GM18520 (cell line): ENCODE measurements at regions not wholly inside any gene's neighbourhood (a gene's known extent, or its start where the extent isn't known, plus 50 kb on each side); places are given as distances from the start of the nearest gene placed in this dataset.

Experiments used
- ATAC-seq: cut with Tn5 transposase; IDR thresholded peaks from one replicate; pipeline ENCODE4 v1.9.1; 2021; ENCODE audit not compliant: unreplicated experiment

DNA sequence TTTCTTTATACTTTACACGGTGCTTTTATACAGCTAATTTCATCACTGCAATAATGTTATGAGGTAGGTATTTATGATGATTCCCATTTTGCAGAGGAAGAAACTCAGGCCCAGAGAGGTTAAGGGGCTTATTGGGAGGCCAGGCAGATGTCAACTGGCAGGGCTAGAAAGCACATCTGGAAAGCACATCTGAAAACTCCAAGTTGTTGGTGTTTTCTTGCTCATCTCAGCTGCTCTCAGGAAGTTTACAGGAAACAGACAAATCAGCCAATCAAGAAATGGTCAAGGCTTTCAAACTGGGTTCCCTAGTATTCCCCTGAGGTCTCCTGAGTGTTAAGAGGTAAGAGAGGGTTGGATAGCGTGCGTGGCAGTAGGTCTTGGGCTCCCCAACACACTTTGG lies 124.1 kb upstream of the MED13L start:
- ATAC-seq = no peak

DNA sequence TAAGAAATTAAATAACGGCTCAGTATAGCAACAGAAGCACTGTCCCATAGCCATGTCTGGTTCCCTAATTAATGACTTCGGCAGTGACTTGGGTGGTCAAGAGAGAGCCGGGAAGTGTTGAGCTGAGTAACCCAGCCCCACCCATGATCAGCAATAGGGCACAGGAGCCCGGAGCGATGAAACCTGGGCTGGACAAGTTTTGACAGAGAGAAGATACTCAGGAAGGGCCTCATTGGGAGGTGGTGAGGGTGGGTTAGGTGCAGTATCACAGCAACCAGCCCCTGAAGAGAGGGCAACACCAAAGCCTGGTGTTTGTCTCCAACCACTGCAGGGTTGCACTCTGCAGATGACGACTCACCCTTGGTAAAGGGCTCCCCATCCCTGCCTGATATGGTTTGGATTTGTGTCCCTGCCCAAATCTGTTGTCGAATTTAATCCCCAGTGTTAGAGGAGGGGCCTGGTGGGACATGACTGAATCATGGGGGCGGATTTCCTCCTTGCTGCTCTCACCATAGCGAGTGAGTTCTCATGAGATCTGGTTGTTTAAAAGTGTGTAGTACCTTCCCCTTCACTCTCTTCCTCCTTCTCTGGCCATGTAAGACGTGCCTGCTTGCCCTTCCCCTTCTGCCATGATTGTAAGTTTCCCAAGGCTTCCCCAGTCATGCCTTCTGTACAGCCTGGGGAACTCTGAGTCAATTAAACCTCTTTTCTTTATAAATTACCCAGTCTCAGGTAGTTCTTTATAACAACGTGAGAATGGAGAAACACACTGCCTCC lies 124.9 kb upstream of the MED13L start:
- no peak for ATAC-seq

DNA sequence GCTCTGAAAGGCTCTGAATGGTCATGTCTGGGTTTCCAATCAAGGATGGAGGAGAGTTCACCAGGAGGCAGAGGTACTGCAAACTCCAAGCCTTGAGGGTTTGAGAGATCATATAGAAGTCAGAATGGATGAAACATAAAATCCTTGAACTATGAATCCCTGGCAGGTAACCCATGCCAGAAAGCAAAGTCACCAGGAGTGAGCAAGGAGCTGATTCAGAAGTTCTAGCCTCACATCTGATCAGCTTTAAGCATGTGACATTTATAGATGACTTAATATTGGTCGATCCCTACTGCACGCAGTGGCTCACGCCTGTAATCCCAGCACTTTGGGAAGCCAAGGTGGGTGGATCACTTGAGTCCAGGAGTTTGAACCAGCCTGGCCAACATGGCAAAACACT lies 126.1 kb upstream of the MED13L start:
- ATAC-seq = no peak

DNA sequence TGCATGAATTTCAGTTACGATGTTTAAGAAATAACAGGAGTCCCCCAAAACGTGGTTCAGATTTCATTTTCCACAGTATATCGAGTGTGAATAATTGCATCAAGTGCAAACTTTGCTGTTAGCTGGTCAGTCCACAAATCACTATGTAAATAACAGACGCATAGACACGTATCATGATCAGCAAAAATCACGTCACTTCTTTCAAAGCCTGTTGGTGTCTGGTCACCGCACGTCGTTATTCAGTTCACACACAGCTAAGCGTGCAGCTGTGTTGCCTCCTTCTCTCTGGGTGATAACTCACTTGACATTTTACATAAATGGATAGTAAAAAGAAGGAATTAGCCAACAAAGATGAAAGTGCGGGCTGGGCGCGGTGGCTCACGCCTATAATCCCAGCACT lies 126.8 kb upstream of the MED13L start:
- ATAC-seq = no peak

DNA sequence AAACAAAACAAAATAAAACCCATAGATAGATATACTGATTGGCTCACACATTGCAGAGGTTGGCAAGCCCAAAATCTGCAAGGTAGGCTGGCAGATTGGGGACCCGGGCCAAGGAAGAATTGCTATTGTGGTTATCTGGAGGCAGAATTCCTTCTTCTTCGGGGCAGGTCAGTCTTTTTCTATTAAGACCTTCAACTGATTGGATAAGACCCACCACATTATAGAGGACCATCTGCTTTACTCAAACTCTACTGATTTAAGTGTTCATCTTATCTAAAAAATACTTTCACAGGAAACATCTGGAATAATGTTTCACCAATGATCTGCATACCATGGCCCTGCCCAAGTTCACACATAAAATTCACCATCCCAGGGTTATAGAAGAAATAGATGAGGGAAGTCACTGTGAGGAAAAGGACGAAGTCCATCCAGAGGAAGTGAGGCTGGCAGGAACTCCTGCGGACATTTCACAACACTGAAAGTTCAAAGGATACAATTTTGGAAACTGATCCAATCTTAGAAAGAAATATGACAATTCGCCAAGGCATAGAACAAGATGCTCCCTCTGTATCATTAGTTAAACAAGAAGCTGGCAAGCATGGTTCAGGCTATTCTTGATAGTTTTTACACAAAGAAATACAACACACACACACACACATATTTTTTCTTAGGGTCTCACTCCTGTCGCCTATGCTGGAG lies 127.6 kb upstream of the MED13L start:
- ATAC-seq = no peak

DNA sequence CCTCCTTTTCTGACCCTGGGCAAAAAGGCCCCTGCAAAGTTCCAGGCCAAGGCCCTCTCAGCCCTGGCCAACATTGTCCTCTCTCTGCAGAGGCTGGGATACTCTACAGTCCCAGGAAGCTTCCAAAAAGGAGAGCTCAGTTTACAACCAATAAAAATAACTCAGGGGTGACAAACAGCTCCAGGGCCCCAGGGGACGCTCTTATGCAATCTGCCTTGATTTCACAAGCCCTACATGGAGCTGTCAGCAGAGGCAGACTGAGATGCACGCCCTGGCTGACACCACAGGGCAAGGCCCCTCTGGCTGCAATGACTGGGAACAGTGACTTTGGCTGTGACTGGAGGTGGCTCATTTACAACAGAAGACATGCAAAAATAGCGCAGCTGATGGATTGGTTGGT lies 129.0 kb upstream of the MED13L start:
- ATAC-seq = no peak

DNA sequence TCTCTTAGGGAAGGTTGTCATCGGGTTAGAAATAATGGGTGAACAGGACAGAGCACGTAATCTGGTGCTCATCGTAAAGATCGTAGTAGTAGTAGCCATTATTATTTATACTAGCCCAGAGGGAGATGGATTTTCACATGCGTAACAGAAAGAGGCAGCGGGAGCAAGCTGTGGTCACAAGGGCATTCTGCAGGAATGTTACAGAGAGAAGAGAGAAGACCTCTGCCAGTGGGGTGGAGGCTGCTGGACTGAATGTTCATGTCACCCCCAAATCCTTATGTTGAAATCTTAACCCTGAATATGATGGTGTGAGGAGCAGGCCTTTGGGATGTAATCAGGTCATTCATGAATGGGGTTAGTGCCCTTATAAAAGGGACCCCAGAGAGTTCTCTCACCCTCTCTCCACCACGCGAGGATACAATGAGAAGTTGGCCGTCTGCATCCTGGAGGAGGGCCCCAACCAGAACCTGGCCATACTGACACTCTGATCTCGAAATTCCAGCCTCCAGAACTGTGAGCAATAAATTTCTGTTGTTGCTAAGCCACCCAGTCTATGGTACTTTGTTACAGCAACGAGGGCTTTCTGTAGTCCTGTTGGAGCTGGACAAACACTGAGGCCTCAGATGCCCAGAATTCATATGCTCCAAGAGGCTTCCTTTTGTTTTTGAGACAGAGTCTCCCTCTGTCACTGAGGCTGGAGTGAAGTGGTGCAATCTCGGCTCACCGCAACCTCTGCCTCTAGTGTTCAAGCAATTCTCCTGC lies 131.2 kb upstream of the MED13L start:
- no peak for ATAC-seq

DNA sequence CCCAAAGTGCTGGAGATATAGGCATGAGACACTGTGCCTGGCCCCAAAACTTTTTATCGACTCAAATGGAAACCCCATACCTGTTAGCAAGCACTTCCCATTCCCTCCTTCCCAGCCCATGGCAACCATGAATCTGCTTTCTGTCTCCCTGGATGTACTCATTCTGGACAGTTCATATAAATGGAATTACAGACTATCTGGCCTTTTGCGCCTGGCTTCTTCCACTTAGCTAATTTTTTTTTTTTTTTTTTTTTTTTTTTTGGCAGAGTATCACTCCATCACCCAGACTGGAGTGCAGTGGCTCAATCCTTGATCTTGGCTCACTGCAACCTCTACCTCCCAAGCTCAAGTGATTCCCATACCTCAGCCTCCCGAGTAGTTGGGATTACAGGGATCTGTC lies 134.5 kb upstream of the MED13L start:
- no peak for ATAC-seq

DNA sequence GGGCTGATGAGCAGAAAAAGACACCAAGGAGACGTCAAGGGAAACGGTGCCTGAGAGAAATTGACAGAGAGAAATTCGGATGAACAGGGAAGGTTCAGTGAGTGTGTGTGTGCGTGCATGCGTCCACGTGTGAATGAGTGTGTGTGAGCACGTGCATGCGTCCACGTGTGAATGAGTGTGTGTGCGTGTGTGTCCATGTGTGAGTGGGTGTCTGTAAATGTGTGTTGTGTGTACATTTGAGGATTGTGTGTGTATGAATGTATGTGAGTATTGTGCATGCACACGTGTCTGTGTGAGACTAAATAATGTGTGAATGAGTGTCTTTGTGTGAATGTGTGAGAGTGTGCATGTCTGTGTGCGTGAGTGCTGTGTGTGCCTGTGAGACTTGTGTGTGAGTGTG lies 137.4 kb upstream of the MED13L start:
- no peak for ATAC-seq

DNA sequence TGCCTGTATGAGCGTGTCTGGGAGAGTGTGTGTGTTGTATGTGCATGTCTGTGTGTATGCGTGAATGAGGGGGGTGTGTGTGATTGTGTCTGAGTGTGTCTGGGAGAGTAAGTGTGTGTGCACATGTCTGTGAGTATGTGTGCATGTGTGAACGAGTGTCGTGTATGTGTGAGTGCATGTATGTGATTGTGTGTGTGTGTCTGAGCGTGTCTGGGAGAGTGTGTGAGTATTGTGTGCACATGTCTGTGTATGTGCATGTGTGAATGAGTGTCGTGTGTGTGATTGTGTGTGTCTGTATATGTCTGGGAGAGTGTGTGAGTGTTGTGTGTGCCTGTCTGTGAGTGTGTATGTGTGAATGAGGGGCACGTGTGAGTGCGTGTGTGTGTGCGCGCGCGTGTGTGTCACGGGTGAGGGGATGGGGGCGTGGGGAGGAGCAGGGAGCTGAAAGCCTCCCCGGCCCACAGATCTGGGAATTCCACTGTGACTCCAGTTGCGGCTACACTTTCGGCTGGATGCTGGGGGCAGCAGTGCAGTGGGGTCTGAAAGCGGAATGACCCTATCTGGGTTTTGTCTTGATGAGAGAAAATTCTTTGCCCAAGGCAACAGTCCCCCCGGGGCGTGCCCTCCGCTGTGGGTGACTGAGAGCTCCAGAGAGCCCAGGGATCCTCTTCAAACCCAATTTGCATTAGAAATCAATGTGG lies 138.1 kb upstream of the MED13L start:
- no peak for ATAC-seq

DNA sequence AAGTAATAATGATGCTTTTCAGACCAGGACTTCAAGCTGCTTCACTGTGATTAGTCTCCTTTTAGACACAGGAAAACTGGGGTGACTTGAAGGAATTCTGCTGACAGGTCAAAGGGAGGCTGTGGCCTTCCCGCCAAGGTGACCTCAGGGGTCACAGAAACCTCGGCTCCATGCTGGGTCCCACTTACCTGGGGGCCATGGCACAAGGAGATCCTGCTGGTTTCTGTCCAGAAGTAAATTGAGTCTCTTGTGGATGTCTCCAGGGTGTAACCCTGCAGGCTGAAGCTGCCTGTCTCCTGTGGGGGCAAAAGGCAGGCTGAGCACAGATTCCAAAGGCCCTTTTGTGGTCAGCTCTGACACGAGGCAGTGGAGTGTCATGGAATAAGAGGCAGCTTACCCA lies 138.7 kb upstream of the MED13L start:
- no peak for ATAC-seq

DNA sequence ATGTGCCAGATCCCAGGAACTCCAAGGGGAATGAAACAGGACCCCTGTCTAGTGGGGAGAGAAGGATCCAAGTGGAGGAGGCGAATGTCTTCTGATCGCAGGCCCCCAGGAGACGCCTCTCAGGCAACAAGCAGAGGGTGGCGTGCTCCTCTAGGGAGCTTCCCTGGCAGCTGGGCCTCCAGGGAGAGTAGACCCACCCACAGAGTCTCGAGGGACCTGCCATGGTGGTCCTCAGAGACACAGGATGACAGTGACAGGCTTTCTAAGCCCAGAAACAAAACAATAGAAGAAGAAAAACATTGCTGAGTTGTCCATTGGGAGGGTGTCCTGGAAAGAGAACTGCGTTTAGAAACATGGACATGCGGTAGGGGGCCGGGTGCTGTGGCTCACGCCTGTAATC lies 140.6 kb upstream of the MAP1LC3B2 start:
- ATAC-seq = no peak

DNA sequence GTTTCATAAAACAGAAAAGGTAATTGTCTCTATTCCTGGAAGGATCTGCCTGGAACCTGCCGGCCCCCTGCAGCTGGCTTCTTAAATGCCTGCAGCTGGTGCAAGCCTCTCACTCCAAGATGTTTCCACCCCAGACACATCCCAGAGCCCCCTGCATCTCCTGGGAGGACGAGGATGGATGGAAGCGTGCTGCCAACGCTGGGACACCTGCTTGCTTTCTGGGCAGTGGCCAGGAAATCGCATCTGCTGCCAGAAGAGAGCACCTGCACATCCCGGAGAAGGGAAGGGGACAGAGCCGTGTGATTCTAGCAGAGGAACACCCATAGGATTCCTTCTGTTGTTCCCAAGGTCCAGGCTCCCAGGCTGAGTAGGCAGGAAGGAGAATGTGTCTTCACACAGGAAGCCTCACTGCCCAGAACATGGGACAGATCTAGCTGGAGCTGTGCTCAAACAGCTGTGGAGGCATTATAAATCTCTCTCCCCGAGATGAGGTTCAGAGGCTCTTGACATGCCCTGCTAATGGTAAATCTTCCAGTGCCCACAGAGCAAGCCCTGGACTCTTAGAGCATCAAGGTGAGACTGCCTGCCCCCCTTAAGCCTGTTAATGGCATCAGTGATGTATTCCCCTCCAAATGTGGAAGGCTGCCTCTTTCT lies 138.8 kb upstream of the MAP1LC3B2 start:
- ATAC-seq = no peak

DNA sequence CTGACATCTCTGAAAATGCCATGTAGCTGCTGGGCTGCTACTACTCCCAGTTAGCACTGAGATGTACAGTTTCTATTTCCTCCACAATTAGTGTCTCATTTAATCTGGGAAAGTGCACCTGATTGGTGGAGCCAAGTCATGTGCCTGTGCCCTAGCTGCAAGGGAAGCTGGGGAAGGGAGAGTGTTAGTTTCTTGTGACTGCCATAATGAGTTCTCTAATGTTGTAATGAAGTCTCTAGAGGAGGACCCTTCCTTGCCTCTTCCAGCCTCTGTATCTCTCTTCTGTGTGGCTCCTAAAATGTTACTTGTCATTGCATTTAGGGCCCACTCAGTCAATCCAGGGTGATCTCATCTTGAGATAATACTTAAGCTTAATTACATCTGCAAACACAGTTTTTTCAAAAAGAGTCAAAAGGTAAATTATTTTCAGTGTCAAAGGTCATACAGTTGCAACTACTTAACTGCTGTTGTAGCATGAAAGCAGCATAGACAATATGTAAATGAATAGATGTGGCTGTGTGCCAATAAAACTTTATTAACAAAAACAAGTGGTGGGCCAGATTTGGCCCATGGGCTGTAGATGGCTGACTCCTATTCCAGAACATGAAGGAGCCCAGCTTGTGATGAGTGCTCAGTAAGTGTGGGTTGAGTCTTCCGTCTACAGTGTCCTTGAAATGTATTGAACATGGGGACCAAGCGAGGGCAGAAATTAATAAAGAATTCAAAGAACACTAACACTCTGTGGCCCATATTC lies 137.2 kb upstream of the MAP1LC3B2 start:
- ATAC-seq = no peak

DNA sequence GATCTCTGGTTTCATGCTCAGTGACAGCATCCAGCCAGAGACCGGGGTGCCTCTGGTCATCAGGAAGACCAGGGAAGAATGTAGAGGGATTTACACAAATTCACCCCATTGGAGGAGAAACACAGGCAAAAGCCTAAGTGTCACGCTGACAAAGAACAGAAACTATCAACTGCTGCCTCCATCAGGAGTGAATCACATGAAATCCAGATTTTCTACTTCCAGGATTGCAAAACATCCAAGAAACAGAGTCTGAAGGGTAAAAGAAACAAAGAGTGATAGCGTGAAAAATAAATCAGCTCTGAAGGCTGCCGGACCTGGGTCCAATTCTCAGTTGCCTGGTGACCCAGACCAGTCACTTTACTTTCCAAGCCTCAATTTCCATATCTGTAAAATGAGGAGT lies 136.1 kb upstream of the MAP1LC3B2 start:
- no peak for ATAC-seq

DNA sequence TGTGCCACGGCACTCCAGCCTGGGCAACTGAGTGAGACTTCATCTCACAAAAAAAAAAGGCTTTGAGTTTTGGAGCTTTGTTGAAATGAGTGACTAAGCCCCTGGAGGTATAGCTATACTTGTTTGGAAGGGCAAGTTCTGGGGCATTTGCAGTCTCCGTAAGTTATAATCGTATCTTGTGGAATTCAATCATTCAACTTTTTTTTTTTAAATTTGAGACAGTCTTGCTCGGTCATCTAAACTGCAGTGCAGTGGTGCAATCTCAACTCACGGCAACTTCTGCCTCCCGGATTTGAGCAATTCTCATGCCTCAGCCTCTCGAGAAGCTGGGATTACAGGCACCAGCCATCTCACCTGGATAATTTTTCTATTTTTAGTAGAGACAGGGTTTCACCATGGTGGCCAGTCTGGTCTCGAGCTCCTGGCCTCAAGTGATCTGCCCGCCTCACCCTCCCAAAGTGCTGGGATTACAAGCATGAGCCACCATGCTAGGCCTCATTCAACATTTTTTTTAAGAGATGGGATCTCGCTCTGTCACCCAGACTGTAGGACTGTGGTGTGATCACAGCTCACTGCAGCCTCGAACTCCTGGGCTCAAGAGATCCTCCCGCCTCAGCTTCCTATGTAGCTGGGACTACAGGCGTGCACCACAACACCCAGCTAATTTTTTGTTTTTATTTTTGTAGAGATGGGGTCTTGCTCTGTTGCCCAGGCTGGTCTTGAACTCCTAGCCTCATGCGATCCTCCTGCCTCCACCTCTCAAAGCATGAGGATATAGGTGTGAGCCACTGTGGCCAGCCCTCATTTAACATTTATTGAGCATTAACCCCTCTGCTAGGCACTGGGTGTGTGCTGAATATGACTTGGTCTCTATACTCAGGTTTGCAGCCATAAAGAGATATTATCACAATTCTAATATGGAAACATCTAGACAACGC lies 133.7 kb upstream of the MAP1LC3B2 start:
- no peak for ATAC-seq

DNA sequence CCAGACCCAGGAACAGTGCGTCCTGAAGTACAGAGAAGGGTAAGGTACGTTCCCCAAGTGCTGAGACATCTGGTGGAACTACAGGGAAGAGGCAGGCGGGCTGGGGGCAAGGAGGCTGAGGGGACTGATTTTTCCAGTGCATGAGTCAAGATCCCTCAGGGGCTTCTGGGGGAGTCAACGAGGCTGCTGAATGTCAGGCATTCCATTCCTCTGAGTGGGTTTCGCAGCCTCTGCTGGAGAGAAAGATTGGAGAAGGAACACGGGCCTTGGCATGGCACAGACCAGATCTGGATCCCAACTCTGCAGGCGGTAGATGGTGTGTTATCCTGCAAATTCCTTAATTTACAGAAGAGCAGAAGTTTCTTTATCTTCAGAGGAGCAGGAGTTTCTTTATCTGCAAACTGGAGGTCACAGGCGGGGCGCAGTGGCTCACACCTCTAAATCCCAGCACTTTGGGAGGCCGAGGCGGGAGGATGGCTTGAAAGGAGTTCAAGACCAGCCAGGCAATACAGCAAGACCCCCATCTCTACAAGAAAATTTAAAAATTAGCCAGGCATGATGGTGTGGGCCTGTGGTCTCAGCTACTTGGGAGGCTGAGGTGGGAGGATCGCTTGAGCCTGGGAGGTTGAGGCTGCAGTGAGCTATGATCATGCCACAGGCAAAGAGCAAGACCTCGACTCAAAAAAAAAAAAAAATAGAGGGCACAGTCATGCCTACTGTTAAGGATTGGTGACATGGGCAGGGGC lies 132.6 kb upstream of the MAP1LC3B2 start:
- no peak for ATAC-seq

DNA sequence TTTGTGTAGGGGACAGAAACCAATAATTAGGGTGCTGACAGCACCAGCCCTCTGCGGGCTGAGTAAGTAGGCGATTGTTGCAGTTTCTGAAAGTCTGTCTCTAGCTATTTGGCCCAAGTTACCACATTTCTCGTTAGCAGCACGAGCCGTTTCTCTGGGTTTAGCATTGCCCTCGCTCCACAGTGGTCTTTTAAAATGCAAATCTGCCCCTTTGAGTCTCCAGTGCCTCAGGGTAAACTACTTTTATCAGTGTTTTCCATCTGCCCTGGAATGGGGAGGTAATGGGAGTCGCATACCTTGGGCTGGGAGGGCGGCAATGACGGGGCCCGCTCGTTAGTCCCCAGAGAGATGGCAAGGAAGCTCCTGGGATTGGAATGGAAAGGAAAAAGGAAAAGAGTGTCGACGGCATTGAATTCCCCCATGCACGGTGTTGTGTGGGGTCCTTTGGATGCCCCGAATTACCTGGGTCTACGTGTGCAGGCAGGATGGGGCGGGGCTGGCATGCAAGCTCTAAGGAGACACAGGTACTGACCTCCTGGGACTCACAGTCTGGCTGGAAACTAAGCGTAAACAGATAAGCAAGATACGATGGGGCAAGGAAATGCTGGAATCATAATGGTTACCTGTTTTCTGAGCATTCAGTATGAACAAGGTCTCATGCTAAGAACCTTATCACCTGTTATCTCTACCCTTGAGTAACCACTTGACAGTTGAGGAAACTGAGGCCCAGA lies 131.8 kb upstream of the MAP1LC3B2 start:
- ATAC-seq = no peak
